ENCODE measurements at regions not wholly inside any gene's neighbourhood (a gene's known extent, or its start where the extent isn't known, plus 50 kb on each side); places are given as distances from the start of the nearest gene placed in this dataset.

- Histone ChIP-seq H3K27me3 (ENCODE audit: control insufficient read depth, insufficient read depth, low read length) (no peaks in the 10 kb centered on the region), H3K27ac (ENCODE audit: low read length) (no peak overlapping the region), H3K4me3 (ENCODE audit: low read length) (no peak overlapping the region), H3K9me3 (ENCODE audit: control insufficient read depth, insufficient read depth, low read length) (no peaks in the 10 kb centered on the region), H3K4me1 (ENCODE audit: control insufficient read depth, insufficient read depth, low read length) (no peaks in the 10 kb centered on the region), H3K36me3 (ENCODE audit: control insufficient read depth, insufficient read depth, low read length) (no peaks in the 10 kb centered on the region)
- Mint-ChIP-seq H3K4me3 (no peak overlapping the region), H3K4me1 (no peaks in the 10 kb centered on the region), H3K9me3 (no peaks in the 10 kb centered on the region), H3K27me3 (ENCODE audit: low read depth in 2 of 2) (peaks cover 7 to 37% of the 10 kb centered on the region in 2 donors), H3K36me3 (no peaks in the 10 kb centered on the region), H3K27ac (no peak overlapping the region)
- WGBS (ENCODE audit: insufficient coverage): 81% methylated on average over 4 of the region's 4 CpGs
- intact Hi-C loops (cut with micrococcal nuclease): no loop called here
- ATAC-seq (no peak), DNase-seq (no peak)
- TF ChIP-seq CTCF (IDR thresholded peaks at IDR 0.05): no peak
These were observed 53.1 kb upstream of the S1PR3 start for GRCh38 chr9:88938189-88938588.
